ENCODE measurements at regions not wholly inside any gene's neighbourhood (a gene's known extent, or its start where the extent isn't known, plus 50 kb on each side); places are given as distances from the start of the nearest gene placed in this dataset.
"Not testable (repeated sequence)": the region's sequence is repeated elsewhere in the genome, so short reads cannot be mapped to it uniquely, and the experiment has no call there.

DNA sequence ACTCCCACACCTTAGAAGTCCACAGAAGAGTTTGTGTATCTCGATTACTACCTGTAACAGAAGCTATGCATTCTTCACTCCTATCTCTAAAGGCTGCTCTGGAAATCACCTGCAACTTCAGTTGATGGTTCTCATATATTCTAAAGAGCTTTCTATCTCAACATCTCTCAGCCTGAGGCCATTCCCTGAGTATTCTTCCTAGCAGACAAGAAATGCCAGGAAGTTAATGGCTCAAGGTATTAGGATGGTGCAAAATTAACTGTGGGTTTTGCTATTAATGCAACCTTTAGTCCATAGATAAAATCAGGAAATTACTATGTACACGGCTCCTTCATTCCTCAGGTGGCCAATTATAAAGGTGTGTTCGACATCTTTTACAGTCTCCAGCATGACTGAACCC lies 290.1 kb downstream of the ZNF716 start:
- H3K36me3 ChIP-seq (ENCODE audit: insufficient read depth, low read depth, low read length); H3K9ac ChIP-seq (ENCODE audit: low read depth, low read length); H3K4me1 ChIP-seq (ENCODE audit: insufficient read depth, low read length); H3K27ac ChIP-seq (ENCODE audit: low read length); H3K4me3 ChIP-seq (ENCODE audit: low read length); H3K27me3 ChIP-seq (ENCODE audit: insufficient read depth, low read length): not testable (repeated sequence)
- peaks cover 25% of the 10 kb centered on the region for H3K9me3 ChIP-seq (ENCODE audit: insufficient read depth, low read depth, low read length)

- H3K9ac ChIP-seq (ENCODE audit: low read depth, low read length) = no peak overlapping the region
- no peak overlapping the region for H3K4me3 ChIP-seq (ENCODE audit: low read length)
- H3K27ac ChIP-seq (ENCODE audit: low read length) = no peak overlapping the region
- peaks cover 80% of the 10 kb centered on the region for H3K9me3 ChIP-seq (ENCODE audit: insufficient read depth, low read depth, low read length)
- H3K4me1 ChIP-seq (ENCODE audit: insufficient read depth, low read length) = no peaks in the 10 kb centered on the region
- H3K27me3 ChIP-seq (ENCODE audit: insufficient read depth, low read length) = no peaks in the 10 kb centered on the region
- no peaks in the 10 kb centered on the region for H3K36me3 ChIP-seq (ENCODE audit: insufficient read depth, low read depth, low read length)
Observed at GRCh38 chr7:57769131-57769530, 319.2 kb downstream of the ZNF716 start.

DNA sequence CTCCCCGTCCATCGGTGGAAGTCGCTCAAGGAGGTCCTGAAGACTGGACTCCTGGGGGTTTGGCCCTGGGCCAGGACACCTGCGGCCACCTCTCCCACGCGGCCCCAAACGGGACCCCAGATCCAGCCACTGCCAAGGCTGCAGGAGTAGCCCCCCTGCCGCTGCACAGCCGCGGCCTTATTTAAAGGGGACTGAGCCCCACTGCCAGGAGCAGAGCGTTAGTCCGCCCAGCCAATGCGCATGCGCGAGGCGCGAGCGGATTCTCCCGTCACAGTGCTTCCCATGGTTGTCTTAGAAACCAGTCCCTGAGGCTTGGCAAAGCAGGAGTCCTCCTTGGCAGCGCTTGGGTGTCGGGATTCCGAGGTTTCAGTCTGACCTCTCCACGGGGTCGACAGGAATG lies 320.0 kb downstream of the ZNF716 start:
- Histone ChIP-seq H3K4me3 (ENCODE audit: low read length) (no peak overlapping the region), H3K9me3 (ENCODE audit: insufficient read depth, low read depth, low read length) (peaks cover 79% of the 10 kb centered on the region), H3K27me3 (ENCODE audit: insufficient read depth, low read length) (no peaks in the 10 kb centered on the region), H3K9ac (ENCODE audit: low read depth, low read length) (no peak overlapping the region), H3K27ac (ENCODE audit: low read length) (no peak overlapping the region), H3K36me3 (ENCODE audit: insufficient read depth, low read depth, low read length) (no peaks in the 10 kb centered on the region), H3K4me1 (ENCODE audit: insufficient read depth, low read length) (no peaks in the 10 kb centered on the region)

DNA sequence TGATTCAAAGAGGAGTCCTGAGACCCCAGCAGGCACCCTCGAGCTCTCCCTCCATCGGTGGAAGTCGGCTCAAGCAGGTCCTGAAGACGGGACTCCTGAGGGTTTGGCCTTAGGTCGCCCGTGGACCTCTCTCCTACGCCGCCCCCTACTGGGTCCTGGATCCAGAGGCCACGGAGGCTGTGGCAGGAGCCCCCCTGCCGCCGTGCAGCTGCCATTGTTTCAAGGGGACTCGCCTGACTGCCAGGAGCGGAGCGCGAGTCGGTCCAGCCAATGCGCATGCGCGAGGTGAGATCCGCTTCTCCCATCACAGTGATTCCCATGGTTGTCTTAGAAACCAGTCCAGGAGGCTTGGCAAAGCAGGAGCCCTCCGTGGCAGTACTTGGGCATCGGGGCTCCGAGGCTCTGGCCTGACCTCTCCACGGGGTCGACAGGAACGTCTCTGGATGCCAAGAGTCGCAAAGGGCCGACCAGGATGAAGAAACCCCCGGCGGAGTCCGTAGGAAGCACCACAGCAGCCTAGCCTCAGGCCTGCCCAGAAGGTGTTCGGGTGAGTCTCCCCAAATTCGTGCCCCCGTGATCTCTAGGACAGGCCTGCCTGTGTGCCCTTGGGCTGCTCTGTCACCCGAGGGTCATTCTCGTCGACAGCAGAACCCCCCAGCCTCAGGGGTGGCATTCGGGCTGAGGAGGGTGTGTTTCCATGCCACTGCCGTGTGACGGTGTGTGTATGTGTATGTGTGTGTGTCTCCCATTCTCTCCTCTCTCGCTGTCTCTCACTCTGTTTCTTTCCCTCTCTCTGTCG lies 322.3 kb downstream of the ZNF716 start:
- Histone ChIP-seq H3K9me3 (ENCODE audit: insufficient read depth, low read depth, low read length) (peaks cover 74% of the 10 kb centered on the region), H3K4me1 (ENCODE audit: insufficient read depth, low read length) (no peaks in the 10 kb centered on the region)

DNA sequence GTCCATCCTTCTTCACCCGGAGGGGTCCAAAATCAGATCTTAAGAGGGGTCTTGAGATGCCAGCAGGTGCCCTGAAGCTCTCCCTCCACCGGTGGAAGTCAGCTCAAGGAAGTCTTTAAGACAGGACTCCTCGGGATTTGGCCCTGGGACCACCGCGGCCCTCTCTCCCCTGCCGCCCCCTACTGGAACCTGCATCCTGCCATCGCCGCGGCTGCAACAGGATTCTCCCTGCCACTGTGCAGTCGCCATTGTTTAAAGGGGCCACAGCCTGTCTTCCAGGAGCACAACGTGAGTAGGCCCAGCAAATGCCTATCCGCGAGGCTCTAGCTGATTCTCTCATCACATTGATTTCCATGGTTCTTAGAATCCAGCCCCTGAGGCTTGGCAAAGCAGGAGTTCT lies 324.3 kb downstream of the ZNF716 start:
- no peaks in the 10 kb centered on the region for H3K4me1 ChIP-seq (ENCODE audit: insufficient read depth, low read length)
- H3K36me3 ChIP-seq (ENCODE audit: insufficient read depth, low read depth, low read length) = no peaks in the 10 kb centered on the region
- no peak overlapping the region for H3K27ac ChIP-seq (ENCODE audit: low read length)
- no peak overlapping the region for H3K4me3 ChIP-seq (ENCODE audit: low read length)
- H3K27me3 ChIP-seq (ENCODE audit: insufficient read depth, low read length) = no peaks in the 10 kb centered on the region
- H3K9ac ChIP-seq (ENCODE audit: low read depth, low read length) = no peak overlapping the region
- peaks cover 83% of the 10 kb centered on the region for H3K9me3 ChIP-seq (ENCODE audit: insufficient read depth, low read depth, low read length)

More for the DNA sequence above, 322.3 kb downstream of the ZNF716 start:
- Histone ChIP-seq H3K36me3 (ENCODE audit: insufficient read depth, low read depth, low read length) (no peaks in the 10 kb centered on the region), H3K27me3 (ENCODE audit: insufficient read depth, low read length) (no peaks in the 10 kb centered on the region), H3K27ac (ENCODE audit: low read length) (no peak overlapping the region), H3K4me3 (ENCODE audit: low read length) (no peak overlapping the region), H3K9ac (ENCODE audit: low read depth, low read length) (no peak overlapping the region)

DNA sequence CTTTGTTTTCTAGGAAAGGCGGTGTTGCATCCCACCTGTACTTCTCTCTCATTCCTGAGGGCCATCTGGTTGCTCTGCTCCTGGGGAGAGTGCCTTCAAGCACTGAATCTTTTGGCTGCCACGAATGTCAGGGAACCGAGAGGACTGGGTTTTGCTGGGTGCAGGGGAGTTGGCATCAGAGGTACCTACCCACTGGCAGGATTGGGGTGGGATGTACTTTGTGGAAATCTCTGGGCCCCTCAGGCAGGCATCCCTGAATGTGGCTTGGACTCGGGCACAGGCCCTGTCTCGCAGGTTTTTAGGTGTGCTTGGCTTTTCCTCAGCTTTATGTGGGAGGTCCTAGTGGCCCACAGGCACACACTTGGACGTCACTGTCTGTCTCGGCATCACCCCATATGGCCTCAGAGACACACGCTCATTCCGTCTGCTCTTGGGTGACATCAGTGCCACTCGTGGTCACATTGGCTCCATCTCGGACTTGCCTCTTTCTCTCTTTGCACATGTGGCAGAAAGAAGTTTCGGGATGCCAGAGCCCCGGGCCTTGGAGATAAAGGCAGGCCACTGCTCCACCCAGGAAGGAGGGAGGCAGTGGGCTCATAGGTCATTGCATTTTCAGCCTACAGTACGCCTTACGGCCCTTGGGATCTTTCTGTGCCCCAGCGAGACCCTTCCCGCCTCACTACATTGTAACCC lies 325.6 kb downstream of the ZNF716 start:
- H3K27me3 ChIP-seq (ENCODE audit: insufficient read depth, low read length) = no peaks in the 10 kb centered on the region

GRCh38 chr7:57776136-57776856 lies 326.3 kb downstream of the ZNF716 start:
- H3K4me3 ChIP-seq (ENCODE audit: low read length); H3K4me1 ChIP-seq (ENCODE audit: insufficient read depth, low read length); H3K27me3 ChIP-seq (ENCODE audit: insufficient read depth, low read length); H3K27ac ChIP-seq (ENCODE audit: low read length); H3K36me3 ChIP-seq (ENCODE audit: insufficient read depth, low read depth, low read length); H3K9ac ChIP-seq (ENCODE audit: low read depth, low read length): not testable (repeated sequence)
- peaks cover 87% of the 10 kb centered on the region for H3K9me3 ChIP-seq (ENCODE audit: insufficient read depth, low read depth, low read length)

More for the DNA sequence above, 325.6 kb downstream of the ZNF716 start:
- peaks cover 90% of the 10 kb centered on the region for H3K9me3 ChIP-seq (ENCODE audit: insufficient read depth, low read depth, low read length)
- H3K27ac ChIP-seq (ENCODE audit: low read length) = no peak overlapping the region
- no peaks in the 10 kb centered on the region for H3K4me1 ChIP-seq (ENCODE audit: insufficient read depth, low read length)
- H3K9ac ChIP-seq (ENCODE audit: low read depth, low read length) = no peak overlapping the region
- no peaks in the 10 kb centered on the region for H3K36me3 ChIP-seq (ENCODE audit: insufficient read depth, low read depth, low read length)
- H3K4me3 ChIP-seq (ENCODE audit: low read length) = no peak overlapping the region

- Histone ChIP-seq H3K36me3 (ENCODE audit: insufficient read depth, low read depth, low read length) (no peaks in the 10 kb centered on the region), H3K4me1 (ENCODE audit: insufficient read depth, low read length) (no peaks in the 10 kb centered on the region), H3K27ac (ENCODE audit: low read length) (no peak overlapping the region), H3K27me3 (ENCODE audit: insufficient read depth, low read length) (no peaks in the 10 kb centered on the region), H3K4me3 (ENCODE audit: low read length) (no peak overlapping the region), H3K9ac (ENCODE audit: low read depth, low read length) (no peak overlapping the region), H3K9me3 (ENCODE audit: insufficient read depth, low read depth, low read length) (peaks cover 52% of the 10 kb centered on the region)
Observed at GRCh38 chr7:57789130-57789529, 339.2 kb downstream of the ZNF716 start.

DNA sequence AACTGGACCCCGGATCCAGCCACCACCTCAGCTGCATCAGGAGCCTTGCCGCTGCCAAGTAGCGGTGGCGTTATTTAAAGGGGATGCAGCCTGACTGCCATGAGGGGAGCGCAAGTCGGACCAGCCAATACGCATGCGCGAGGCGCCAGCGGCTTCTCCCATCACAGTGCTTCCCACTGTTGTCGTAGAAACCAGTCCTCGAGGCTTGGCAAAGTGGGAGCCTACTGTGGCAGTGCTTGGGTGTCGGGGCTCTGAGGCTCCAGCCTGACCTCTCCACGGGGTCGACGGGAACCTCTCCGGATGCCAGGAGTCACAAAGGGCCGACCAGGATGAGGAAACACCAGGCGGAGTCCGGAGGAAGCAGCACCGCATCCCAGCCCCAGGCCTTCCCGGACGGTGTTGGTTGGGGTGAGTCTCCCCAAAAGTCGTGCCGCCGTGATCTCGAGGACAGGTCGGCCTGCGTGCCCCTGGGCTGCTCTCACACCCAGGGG lies 369.6 kb downstream of the ZNF716 start:
- Histone ChIP-seq H3K9ac (ENCODE audit: low read depth, low read length) (no peak overlapping the region), H3K4me3 (ENCODE audit: low read length) (no peak overlapping the region), H3K27me3 (ENCODE audit: insufficient read depth, low read length) (no peaks in the 10 kb centered on the region), H3K36me3 (ENCODE audit: insufficient read depth, low read depth, low read length) (no peaks in the 10 kb centered on the region), H3K27ac (ENCODE audit: low read length) (no peak overlapping the region), H3K9me3 (ENCODE audit: insufficient read depth, low read depth, low read length) (peaks cover 73% of the 10 kb centered on the region), H3K4me1 (ENCODE audit: insufficient read depth, low read length) (no peaks in the 10 kb centered on the region)

DNA sequence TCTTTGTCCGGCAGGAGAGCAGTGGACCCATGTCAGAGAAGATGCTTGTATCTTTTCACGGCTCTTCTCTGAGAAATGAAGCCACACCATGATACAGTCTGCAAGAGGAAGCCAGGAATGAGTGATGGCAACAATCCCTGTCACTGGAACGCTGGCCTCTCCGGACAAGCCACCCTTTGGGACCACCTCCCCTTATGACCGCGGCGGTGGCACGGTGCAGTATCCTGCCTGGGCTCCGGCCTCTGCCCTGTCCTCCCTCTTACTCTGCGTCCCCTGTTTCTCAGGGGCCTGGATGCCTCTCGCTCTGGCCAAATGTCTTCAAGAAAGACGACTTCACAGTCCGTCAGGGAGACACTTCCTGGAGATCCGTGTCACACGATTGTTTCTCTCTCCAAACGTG lies 370.5 kb downstream of the ZNF716 start:
- Histone ChIP-seq H3K9ac (ENCODE audit: low read depth, low read length) (no peak overlapping the region), H3K9me3 (ENCODE audit: insufficient read depth, low read depth, low read length) (peaks cover 68% of the 10 kb centered on the region), H3K36me3 (ENCODE audit: insufficient read depth, low read depth, low read length) (no peaks in the 10 kb centered on the region), H3K27me3 (ENCODE audit: insufficient read depth, low read length) (no peaks in the 10 kb centered on the region), H3K4me1 (ENCODE audit: insufficient read depth, low read length) (no peaks in the 10 kb centered on the region), H3K4me3 (ENCODE audit: low read length) (no peak overlapping the region), H3K27ac (ENCODE audit: low read length) (no peak overlapping the region)

GRCh38 chr7:57821438-57822382 lies 371.7 kb downstream of the ZNF716 start:
- peaks cover 74% of the 10 kb centered on the region for H3K9me3 ChIP-seq (ENCODE audit: insufficient read depth, low read depth, low read length)

More at GRCh38 chr7:57821438-57822382, 371.7 kb downstream of the ZNF716 start:
- Histone ChIP-seq H3K36me3 (ENCODE audit: insufficient read depth, low read depth, low read length) (no peaks in the 10 kb centered on the region), H3K4me1 (ENCODE audit: insufficient read depth, low read length) (no peaks in the 10 kb centered on the region), H3K27ac (ENCODE audit: low read length) (no peak overlapping the region), H3K9ac (ENCODE audit: low read depth, low read length) (no peak overlapping the region), H3K27me3 (ENCODE audit: insufficient read depth, low read length) (no peaks in the 10 kb centered on the region), H3K4me3 (ENCODE audit: low read length) (no peak overlapping the region)
